HepG2 (cell line): ENCODE measurements at regions not wholly inside any gene's neighbourhood (a gene's known extent, or its start where the extent isn't known, plus 50 kb on each side); places are given as distances from the start of the nearest gene placed in this dataset.

Source experiments
- ARNT ChIP-seq: fragments of 450-650 bp; IDR thresholded peaks from 2 replicates; pipeline ENCODE4 v1.6.1; 2017
- CHD2 ChIP-seq: IDR thresholded peaks from 2 replicates; pipeline ENCODE4 v1.6.1; 2011; ENCODE audit warnings: low read depth, low read length, improper control_type of control experiment
- DNMT1 ChIP-seq: sonication (generic); formaldehyde crosslinking; IDR thresholded peaks from 2 replicates; pipeline ENCODE4 v1.5.1; 2020; ENCODE audit warnings: mild to moderate bottlenecking, missing genetic modification reagents
- ELF4 ChIP-seq: sonication (generic); formaldehyde crosslinking; IDR thresholded peaks from 2 replicates; pipeline ENCODE4 v1.5.0; 2020; ENCODE audit warnings: missing genetic modification reagents, mild to moderate bottlenecking, moderate library complexity, borderline replicate concordance
- FOXP1 ChIP-seq, 2 experiments: fragments of 450-650 bp in 1 of 2; IDR thresholded peaks; 2 replicates each; pipeline ENCODE4 v1.6.1; 2017 to 2018; ENCODE audit warnings: antibody characterized with exemption in 1 of 2
- HMGA1 ChIP-seq: sonication (generic); formaldehyde crosslinking; conservative IDR thresholded peaks from 2 replicates; pipeline ENCODE4 v1.4.0; 2020; ENCODE audit warnings: missing genetic modification reagents
- HNRNPLL ChIP-seq: fragments of 200-400 bp; formaldehyde crosslinking; IDR thresholded peaks from 2 replicates; pipeline ENCODE4 v1.6.1; 2017; ENCODE audit warnings: mild to moderate bottlenecking, low read depth, low read length; ENCODE audit not compliant: poor library complexity, severe bottlenecking
- KAT8 ChIP-seq: IDR thresholded peaks from 2 replicates; pipeline ENCODE4 v1.6.1; 2016; ENCODE audit warnings: missing genetic modification reagents, missing compliant biosample characterization
- MAFF ChIP-seq: IDR thresholded peaks from 2 replicates; pipeline ENCODE4 v1.6.1; 2011; ENCODE audit warnings: low read depth, low read length, improper control_type of control experiment
- MTF1 ChIP-seq: sonication (generic); formaldehyde crosslinking; IDR thresholded peaks from 2 replicates; pipeline ENCODE4 v1.5.0; 2020; ENCODE audit warnings: missing genetic modification reagents
- PAF1 ChIP-seq: IDR thresholded peaks from 2 replicates; pipeline ENCODE4 v1.6.1; 2016; ENCODE audit warnings: missing genetic modification reagents, missing compliant biosample characterization
- PRPF4 ChIP-seq: fragments of 200-400 bp; formaldehyde crosslinking; IDR thresholded peaks from 2 replicates; pipeline ENCODE4 v1.6.1; 2016; ENCODE audit warnings: low read length, low read depth; ENCODE audit not compliant: poor library complexity, severe bottlenecking
- SAP130 ChIP-seq: IDR thresholded peaks from 2 replicates; pipeline ENCODE4 v1.6.1; 2016; ENCODE audit warnings: low read depth
- SMARCE1 ChIP-seq: fragments of 450-650 bp; IDR thresholded peaks from 2 replicates; pipeline ENCODE4 v1.6.1; 2017; ENCODE audit warnings: borderline replicate concordance
- SMC3 ChIP-seq: IDR thresholded peaks from 2 replicates; pipeline ENCODE4 v1.6.1; 2011; ENCODE audit warnings: low read length, improper control_type of control experiment
- SNAPC2 ChIP-seq: sonication (generic); formaldehyde crosslinking; IDR thresholded peaks from 2 replicates; pipeline ENCODE4 v1.8.1; 2022; ENCODE audit warnings: mild to moderate bottlenecking, missing genetic modification reagents
- YY1 ChIP-seq: IDR thresholded peaks from 2 replicates; pipeline ENCODE4 v1.6.1; 2011; ENCODE audit warnings: low read length, low read depth, moderate library complexity, mild to moderate bottlenecking; ENCODE audit not compliant: insufficient read depth, insufficient replicate concordance
- ZBTB8A ChIP-seq: sonication (generic); formaldehyde crosslinking; IDR thresholded peaks from 2 replicates; pipeline ENCODE4 v1.4.0; 2020; ENCODE audit warnings: mild to moderate bottlenecking, low read depth, missing genetic modification reagents, borderline replicate concordance
- ZNF12 ChIP-seq: sonication (generic); formaldehyde crosslinking; IDR thresholded peaks from 2 replicates; pipeline ENCODE4 v1.5.0; 2020; ENCODE audit warnings: missing genetic modification reagents
- ZNF17 ChIP-seq: sonication (generic); formaldehyde crosslinking; IDR thresholded peaks from 2 replicates; pipeline ENCODE4 v1.5.0; 2020; ENCODE audit warnings: mild to moderate bottlenecking, missing genetic modification reagents
- ZNF382 ChIP-seq: sonication (generic); formaldehyde crosslinking; IDR thresholded peaks from 2 replicates; pipeline ENCODE4 v1.5.0; 2020; ENCODE audit warnings: missing genetic modification reagents, mild to moderate bottlenecking, borderline replicate concordance
- ZNF776 ChIP-seq: sonication (generic); formaldehyde crosslinking; IDR thresholded peaks from 2 replicates; pipeline ENCODE4 v1.4.0; 2020; ENCODE audit warnings: mild to moderate bottlenecking, missing genetic modification reagents
- ZNF777 ChIP-seq: sonication (generic); formaldehyde crosslinking; IDR thresholded peaks from 2 replicates; pipeline ENCODE4 v1.4.0; 2020; ENCODE audit warnings: missing genetic modification reagents
- ZSCAN31 ChIP-seq: sonication (generic); formaldehyde crosslinking; IDR thresholded peaks from 2 replicates; pipeline ENCODE4 v1.5.0; 2020; ENCODE audit warnings: low read depth, mild to moderate bottlenecking, missing genetic modification reagents
- TF ChIP-seq, protein P1 (sequence below): sonication (generic); formaldehyde crosslinking; conservative IDR thresholded peaks from 2 replicates; pipeline ENCODE4 v1.4.0; 2020; ENCODE audit warnings: missing genetic modification reagents
- TF ChIP-seq, protein P2 (sequence below): sonication (generic); formaldehyde crosslinking; IDR thresholded peaks from 2 replicates; pipeline ENCODE4 v1.5.0; 2020; ENCODE audit warnings: missing genetic modification reagents
- TF ChIP-seq, protein P3 (sequence below): sonication (generic); formaldehyde crosslinking; IDR thresholded peaks from 2 replicates; pipeline ENCODE4 v1.4.0; 2020; ENCODE audit warnings: missing genetic modification reagents
- TF ChIP-seq, protein P4 (sequence below): sonication (generic); formaldehyde crosslinking; IDR thresholded peaks from 2 replicates; pipeline ENCODE4 v1.8.1; 2023; ENCODE audit warnings: mild to moderate bottlenecking, inconsistent platforms, moderate library complexity, missing genetic modification reagents, borderline replicate concordance

DNA sequence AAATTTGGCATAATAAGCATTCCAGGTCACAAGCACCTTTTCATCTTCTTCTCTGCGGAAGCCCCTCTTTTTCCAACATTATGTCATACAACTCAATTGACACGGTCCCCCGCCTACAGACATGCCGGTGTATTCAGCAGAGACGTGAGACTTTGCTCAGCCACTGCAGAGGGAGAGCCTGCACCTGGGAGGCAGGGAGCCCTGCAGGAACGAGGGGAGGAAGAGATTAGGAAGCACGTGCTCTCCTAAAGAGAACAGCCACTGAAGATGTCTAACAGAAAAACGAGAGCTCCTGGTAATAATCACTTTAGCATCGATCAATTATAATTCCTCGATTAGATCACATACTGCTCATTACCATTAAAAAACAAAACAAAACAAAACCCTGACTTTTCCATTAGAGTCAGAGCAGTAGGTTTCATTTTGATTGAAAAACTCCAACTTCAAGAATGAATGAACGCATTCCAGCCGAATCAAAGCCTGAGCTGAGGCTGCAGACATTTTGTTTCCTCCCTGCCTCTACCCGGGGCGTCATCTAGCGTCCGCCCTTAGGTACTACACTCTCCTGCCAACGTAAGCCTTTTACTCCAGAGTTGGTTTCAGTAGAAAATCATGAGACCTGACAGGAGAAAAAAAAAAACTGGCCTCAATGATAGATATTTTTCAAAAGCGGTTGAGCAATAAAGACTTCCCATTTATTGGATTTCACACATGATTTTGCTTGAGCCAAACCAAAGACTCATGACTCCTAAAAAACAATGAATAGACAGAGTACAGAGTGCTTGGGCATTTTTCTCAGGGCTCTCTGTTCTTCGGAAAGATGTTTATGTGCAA is 194.5 kb downstream of the KATNAL1 start (continued):
- TF ChIP-seq, protein P1, sequence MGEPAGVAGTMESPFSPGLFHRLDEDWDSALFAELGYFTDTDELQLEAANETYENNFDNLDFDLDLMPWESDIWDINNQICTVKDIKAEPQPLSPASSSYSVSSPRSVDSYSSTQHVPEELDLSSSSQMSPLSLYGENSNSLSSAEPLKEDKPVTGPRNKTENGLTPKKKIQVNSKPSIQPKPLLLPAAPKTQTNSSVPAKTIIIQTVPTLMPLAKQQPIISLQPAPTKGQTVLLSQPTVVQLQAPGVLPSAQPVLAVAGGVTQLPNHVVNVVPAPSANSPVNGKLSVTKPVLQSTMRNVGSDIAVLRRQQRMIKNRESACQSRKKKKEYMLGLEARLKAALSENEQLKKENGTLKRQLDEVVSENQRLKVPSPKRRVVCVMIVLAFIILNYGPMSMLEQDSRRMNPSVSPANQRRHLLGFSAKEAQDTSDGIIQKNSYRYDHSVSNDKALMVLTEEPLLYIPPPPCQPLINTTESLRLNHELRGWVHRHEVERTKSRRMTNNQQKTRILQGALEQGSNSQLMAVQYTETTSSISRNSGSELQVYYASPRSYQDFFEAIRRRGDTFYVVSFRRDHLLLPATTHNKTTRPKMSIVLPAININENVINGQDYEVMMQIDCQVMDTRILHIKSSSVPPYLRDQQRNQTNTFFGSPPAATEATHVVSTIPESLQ = no peak
- TF ChIP-seq SMARCE1 (no peak), ZSCAN31 (CRISPR knock-in tag) (no peak), ZNF12 (no peak), SAP130 (CRISPR knock-in tag) (peak; percentile 55), MTF1 (CRISPR knock-in tag) (no peak), FOXP1 (IDR thresholded peaks at IDR 0.05) (no peak), FOXP1 (CRISPR knock-in tag; IDR thresholded peaks at IDR 0.05) (no peak), ARNT (no peak), ZNF776 (CRISPR knock-in tag) (no peak), HMGA1 (CRISPR knock-in tag) (no peak), ELF4 (CRISPR knock-in tag) (no peak; the same call in 1 of the 2 replicates), ZNF777 (peak; percentile 7; the same call in 1 of the 2 replicates), KAT8 (CRISPR knock-in tag) (0 out of 2 replicates have a peak, but pooled peaks have one; percentile 29), ZNF17 (CRISPR knock-in tag) (no peak), CHD2 (no peak), MAFF (0 out of 2 replicates have a peak, but pooled peaks have one; percentile 29), ZBTB8A (CRISPR knock-in tag) (no peak), SMC3 (peak; percentile 90), SNAPC2 (CRISPR knock-in tag) (no peak), PAF1 (no peak), DNMT1 (CRISPR knock-in tag) (no peak), HNRNPLL (no peak), ZNF382 (CRISPR knock-in tag) (no peak), YY1 (peak; percentile 74), PRPF4 (no peak)
- TF ChIP-seq, protein P2, sequence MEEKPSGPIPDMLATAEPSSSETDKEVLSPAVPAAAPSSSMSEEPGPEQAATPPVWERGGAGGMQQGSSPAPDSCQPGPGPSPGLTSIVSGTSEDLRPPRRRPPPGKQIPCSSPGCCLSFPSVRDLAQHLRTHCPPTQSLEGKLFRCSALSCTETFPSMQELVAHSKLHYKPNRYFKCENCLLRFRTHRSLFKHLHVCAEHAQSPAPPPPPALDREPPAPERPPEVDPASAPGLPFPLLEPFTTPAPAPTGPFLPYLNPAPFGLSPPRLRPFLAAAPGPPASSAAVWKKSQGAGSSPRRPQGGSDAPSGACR (CRISPR knock-in tag) = no peak
- TF ChIP-seq, protein P3, sequence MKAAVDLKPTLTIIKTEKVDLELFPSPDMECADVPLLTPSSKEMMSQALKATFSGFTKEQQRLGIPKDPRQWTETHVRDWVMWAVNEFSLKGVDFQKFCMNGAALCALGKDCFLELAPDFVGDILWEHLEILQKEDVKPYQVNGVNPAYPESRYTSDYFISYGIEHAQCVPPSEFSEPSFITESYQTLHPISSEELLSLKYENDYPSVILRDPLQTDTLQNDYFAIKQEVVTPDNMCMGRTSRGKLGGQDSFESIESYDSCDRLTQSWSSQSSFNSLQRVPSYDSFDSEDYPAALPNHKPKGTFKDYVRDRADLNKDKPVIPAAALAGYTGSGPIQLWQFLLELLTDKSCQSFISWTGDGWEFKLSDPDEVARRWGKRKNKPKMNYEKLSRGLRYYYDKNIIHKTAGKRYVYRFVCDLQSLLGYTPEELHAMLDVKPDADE = no peak
- TF ChIP-seq, protein P4, sequence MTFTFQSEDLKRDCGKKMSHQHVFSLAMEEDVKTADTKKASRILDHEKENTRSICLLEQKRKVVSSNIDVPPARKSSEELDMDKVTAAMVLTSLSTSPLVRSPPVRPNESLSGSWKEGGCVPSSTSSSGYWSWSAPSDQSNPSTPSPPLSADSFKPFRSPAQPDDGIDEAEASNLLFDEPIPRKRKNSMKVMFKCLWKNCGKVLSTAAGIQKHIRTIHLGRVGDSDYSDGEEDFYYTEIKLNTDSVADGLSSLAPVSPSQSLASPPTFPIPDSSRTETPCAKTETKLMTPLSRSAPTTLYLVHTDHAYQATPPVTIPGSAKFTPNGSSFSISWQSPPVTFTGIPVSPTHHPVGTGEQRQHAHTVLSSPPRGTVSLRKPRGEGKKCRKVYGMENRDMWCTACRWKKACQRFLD (CRISPR knock-in tag) = no peak
